ENCODE measurements at regions not wholly inside any gene's neighbourhood (a gene's known extent, or its start where the extent isn't known, plus 50 kb on each side); places are given as distances from the start of the nearest gene placed in this dataset.
"Not testable (repeated sequence)": the region's sequence is repeated elsewhere in the genome, so short reads cannot be mapped to it uniquely, and the experiment has no call there.

DNA sequence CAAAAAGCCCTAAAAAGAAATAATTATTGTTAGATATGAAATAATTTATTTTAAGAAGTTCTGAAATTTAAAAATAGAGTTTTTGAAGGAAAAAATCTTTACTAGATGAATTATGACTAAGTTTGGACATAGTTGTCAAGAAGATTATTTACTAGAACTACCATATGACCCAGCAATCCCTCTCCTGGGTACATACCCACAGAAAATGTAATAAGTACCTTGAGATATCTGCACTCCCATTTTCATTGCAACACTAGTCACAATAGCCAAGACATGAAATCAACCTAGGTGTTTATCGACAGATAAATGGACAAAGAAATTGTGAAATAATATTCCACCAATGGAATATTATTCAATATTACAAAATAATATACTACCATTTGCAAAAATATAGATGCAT, 109.9 kb downstream of the PDHA2 start (continued):
- TF ChIP-seq, protein P1, sequence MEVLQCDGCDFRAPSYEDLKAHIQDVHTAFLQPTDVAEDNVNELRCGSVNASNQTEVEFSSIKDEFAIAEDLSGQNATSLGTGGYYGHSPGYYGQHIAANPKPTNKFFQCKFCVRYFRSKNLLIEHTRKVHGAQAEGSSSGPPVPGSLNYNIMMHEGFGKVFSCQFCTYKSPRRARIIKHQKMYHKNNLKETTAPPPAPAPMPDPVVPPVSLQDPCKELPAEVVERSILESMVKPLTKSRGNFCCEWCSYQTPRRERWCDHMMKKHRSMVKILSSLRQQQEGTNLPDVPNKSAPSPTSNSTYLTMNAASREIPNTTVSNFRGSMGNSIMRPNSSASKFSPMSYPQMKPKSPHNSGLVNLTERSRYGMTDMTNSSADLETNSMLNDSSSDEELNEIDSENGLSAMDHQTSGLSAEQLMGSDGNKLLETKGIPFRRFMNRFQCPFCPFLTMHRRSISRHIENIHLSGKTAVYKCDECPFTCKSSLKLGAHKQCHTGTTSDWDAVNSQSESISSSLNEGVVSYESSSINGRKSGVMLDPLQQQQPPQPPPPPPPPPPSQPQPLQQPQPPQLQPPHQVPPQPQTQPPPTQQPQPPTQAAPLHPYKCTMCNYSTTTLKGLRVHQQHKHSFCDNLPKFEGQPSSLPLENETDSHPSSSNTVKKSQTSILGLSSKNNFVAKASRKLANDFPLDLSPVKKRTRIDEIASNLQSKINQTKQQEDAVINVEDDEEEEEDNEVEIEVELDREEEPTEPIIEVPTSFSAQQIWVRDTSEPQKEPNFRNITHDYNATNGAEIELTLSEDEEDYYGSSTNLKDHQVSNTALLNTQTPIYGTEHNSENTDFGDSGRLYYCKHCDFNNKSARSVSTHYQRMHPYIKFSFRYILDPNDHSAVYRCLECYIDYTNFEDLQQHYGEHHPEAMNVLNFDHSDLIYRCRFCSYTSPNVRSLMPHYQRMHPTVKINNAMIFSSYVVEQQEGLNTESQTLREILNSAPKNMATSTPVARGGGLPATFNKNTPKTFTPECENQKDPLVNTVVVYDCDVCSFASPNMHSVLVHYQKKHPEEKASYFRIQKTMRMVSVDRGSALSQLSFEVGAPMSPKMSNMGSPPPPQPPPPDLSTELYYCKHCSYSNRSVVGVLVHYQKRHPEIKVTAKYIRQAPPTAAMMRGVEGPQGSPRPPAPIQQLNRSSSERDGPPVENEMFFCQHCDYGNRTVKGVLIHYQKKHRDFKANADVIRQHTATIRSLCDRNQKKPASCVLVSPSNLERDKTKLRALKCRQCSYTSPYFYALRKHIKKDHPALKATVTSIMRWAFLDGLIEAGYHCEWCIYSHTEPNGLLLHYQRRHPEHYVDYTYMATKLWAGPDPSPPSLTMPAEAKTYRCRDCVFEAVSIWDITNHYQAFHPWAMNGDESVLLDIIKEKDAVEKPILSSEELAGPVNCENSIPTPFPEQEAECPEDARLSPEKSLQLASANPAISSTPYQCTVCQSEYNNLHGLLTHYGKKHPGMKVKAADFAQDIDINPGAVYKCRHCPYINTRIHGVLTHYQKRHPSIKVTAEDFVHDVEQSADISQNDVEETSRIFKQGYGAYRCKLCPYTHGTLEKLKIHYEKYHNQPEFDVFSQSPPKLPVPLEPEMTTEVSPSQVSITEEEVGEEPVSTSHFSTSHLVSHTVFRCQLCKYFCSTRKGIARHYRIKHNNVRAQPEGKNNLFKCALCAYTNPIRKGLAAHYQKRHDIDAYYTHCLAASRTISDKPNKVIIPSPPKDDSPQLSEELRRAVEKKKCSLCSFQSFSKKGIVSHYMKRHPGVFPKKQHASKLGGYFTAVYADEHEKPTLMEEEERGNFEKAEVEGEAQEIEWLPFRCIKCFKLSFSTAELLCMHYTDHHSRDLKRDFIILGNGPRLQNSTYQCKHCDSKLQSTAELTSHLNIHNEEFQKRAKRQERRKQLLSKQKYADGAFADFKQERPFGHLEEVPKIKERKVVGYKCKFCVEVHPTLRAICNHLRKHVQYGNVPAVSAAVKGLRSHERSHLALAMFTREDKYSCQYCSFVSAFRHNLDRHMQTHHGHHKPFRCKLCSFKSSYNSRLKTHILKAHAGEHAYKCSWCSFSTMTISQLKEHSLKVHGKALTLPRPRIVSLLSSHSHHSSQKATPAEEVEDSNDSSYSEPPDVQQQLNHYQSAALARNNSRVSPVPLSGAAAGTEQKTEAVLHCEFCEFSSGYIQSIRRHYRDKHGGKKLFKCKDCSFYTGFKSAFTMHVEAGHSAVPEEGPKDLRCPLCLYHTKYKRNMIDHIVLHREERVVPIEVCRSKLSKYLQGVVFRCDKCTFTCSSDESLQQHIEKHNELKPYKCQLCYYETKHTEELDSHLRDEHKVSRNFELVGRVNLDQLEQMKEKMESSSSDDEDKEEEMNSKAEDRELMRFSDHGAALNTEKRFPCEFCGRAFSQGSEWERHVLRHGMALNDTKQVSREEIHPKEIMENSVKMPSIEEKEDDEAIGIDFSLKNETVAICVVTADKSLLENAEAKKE (CRISPR knock-in tag; IDR thresholded peaks at IDR 0.05), result no peak

DNA sequence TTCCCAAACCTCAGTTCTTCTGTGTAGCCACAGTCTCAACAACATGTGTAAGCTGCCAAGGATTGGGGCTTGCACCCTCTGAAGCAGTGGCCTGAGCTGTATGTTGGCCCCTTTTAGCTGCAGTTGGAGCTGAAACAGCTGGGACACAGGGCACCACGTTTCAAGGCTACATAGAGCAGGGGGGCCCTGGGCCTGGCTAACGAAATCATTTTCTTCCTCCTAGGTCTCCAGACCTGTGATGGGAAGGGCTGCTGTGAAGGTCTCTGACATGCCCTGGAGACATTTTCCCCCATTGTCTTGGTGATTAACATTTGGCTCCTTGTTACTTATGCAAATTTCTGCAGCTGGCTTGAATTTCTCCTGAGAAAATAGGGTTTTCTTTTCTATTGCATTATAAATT, 112.6 kb downstream of the PDHA2 start:
- not testable (repeated sequence) for H3K4me2 ChIP-seq; H3K4me1 Mint-ChIP-seq; H3K27ac Mint-ChIP-seq; H2AFZ ChIP-seq; H4K20me1 ChIP-seq (replicated peaks; ENCODE audit: insufficient read depth); H3K36me3 ChIP-seq (ENCODE audit: insufficient read depth); H3K27me3 ChIP-seq (ENCODE audit: insufficient read depth); H3K4me3 Mint-ChIP-seq; H3K4me1 ChIP-seq (ENCODE audit: insufficient read depth); H3F3A ChIP-seq (replicated peaks; ENCODE audit: low read depth); H3K79me2 ChIP-seq (replicated peaks; ENCODE audit: insufficient read depth); H3K4me3 ChIP-seq; H3K27ac ChIP-seq (ENCODE audit: low read depth); H3K27me3 Mint-ChIP-seq (ENCODE audit: insufficient read depth, low read depth, poor library complexity); ATAC-seq; DNase-seq (ENCODE audit: low spot score)
- peaks cover 16% of the 10 kb centered on the region for H3K9me3 Mint-ChIP-seq
- peaks cover 15% of the 10 kb centered on the region; the same call in 2 of the 3 replicates for H3K36me3 Mint-ChIP-seq (ENCODE audit: low read depth)
- H3K9me2 ChIP-seq (ENCODE audit: insufficient read depth), result peaks cover 29% of the 10 kb centered on the region; the same call in 1 of the 2 replicates

DNA sequence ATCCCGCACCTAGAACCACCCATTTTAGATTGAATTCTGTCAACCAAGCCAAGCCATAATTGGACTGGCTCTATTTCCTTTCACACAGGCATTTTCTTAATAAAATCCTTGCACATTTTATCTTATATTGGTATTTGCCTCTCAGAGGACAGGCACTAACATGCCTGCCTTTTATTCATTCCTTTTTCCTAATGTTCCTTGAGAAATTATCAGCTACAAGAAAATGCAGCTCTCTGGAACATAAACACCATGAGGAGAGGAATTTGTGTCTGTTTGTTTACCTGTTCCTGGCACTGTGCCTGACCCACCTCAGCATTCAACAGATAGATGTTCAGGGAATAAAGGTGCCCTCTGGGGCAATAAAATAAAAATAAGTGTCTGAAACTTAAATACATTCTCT, 116.2 kb downstream of the PDHA2 start:
- Histone ChIP-seq H3K27me3 (ENCODE audit: insufficient read depth) (no peaks in the 10 kb centered on the region), H3K36me3 (ENCODE audit: insufficient read depth) (no peaks in the 10 kb centered on the region), H3K4me3 (no peak overlapping the region), H3K4me1 (ENCODE audit: insufficient read depth) (no peaks in the 10 kb centered on the region), H4K20me1 (replicated peaks; ENCODE audit: insufficient read depth) (no peaks in the 10 kb centered on the region), H3K79me2 (replicated peaks; ENCODE audit: insufficient read depth) (no peaks in the 10 kb centered on the region), H3K4me2 (no peak overlapping the region), H3K9me2 (ENCODE audit: insufficient read depth) (peaks cover 27% of the 10 kb centered on the region; the same call in 1 of the 2 replicates), H2AFZ (no peak overlapping the region), H3K27ac (ENCODE audit: low read depth) (no peak overlapping the region), H3F3A (replicated peaks; ENCODE audit: low read depth) (no peaks in the 10 kb centered on the region)
- no peak overlapping the region for H3K27ac Mint-ChIP-seq
- no peak for DNase-seq (ENCODE audit: low spot score)
- H3K4me1 Mint-ChIP-seq, result peaks cover 4% of the 10 kb centered on the region; the same call in 2 of the 3 replicates
- H3K4me3 Mint-ChIP-seq, result no peak overlapping the region
- H3K36me3 Mint-ChIP-seq (ENCODE audit: low read depth), result peaks cover 11% of the 10 kb centered on the region; the same call in 2 of the 3 replicates
- ATAC-seq, result no peak
- H3K27me3 Mint-ChIP-seq (ENCODE audit: insufficient read depth, low read depth, poor library complexity), result no peaks in the 10 kb centered on the region
- H3K9me3 Mint-ChIP-seq, result peaks cover 14% of the 10 kb centered on the region
- no peak for TF ChIP-seq NANOG (IDR thresholded peaks at IDR 0.05; ENCODE audit: borderline replicate concordance)
- no peak for TF ChIP-seq EZH2 (IDR thresholded peaks at IDR 0.05; ENCODE audit: low read depth, unreplicated experiment)
- TF ChIP-seq CREB1 (CRISPR knock-in tag; IDR thresholded peaks at IDR 0.05; ENCODE audit: low read depth), result no peak
- no peak for TF ChIP-seq POLR2AphosphoS5 (IDR thresholded peaks at IDR 0.05; ENCODE audit: low read depth)
- TF ChIP-seq EZH2phosphoT487 (IDR thresholded peaks at IDR 0.05; ENCODE audit: unreplicated experiment), result no peak
- no peak for TF ChIP-seq STAT1 (IDR thresholded peaks at IDR 0.05; ENCODE audit: unreplicated experiment)

All from GM23338 (cell line).